Effector memory CD8-positive, alpha-beta T cell (primary cell): ENCODE measurements at regions not wholly inside any gene's neighbourhood (a gene's known extent, or its start where the extent isn't known, plus 50 kb on each side); places are given as distances from the start of the nearest gene placed in this dataset.
"Not testable (repeated sequence)": the region's sequence is repeated elsewhere in the genome, so short reads cannot be mapped to it uniquely, and the experiment has no call there.

Experiments used
- ATAC-seq: fragments of 150-1000 bp; cut with Tn5 transposase; replicated peaks from 2 replicates; pipeline ENCODE4 v1.10.0; 2021; ENCODE audit warnings: mild to moderate bottlenecking, moderate library complexity
- DNase-seq, 3 experiments: peaks; one replicate each; pipeline ENCODE4 v3.0.0; 2021
- H3K27ac Mint-ChIP-seq, 2 donors: one replicate each; pipeline ENCODE4 v1.8.0; 2022; ENCODE audit warnings: mild to moderate bottlenecking in 2 of 2, mixed read lengths in 2 of 2, moderate library complexity in 2 of 2
- H3K27me3 Mint-ChIP-seq, 2 donors: one replicate each; pipeline ENCODE4 v1.8.0; 2022; ENCODE audit warnings: mixed read lengths in 2 of 2
- H3K36me3 Mint-ChIP-seq: one replicate; pipeline ENCODE4 v1.8.0; 2022; ENCODE audit warnings: mild to moderate bottlenecking, moderate library complexity, mixed read lengths; ENCODE audit not compliant: insufficient read depth
- H3K4me1 Mint-ChIP-seq, 2 donors: one replicate each; pipeline ENCODE4 v1.8.0; 2022; ENCODE audit warnings: low read depth in 2 of 2, mixed read lengths in 2 of 2
- H3K4me3 Mint-ChIP-seq, 2 donors: one replicate each; pipeline ENCODE4 v1.8.0; 2022; ENCODE audit warnings: mild to moderate bottlenecking in 2 of 2, mixed read lengths in 2 of 2, moderate library complexity in 2 of 2
- H3K9me3 Mint-ChIP-seq, 2 donors: one replicate each; pipeline ENCODE4 v1.8.0; 2022; ENCODE audit warnings: mixed read lengths in 2 of 2

DNA sequence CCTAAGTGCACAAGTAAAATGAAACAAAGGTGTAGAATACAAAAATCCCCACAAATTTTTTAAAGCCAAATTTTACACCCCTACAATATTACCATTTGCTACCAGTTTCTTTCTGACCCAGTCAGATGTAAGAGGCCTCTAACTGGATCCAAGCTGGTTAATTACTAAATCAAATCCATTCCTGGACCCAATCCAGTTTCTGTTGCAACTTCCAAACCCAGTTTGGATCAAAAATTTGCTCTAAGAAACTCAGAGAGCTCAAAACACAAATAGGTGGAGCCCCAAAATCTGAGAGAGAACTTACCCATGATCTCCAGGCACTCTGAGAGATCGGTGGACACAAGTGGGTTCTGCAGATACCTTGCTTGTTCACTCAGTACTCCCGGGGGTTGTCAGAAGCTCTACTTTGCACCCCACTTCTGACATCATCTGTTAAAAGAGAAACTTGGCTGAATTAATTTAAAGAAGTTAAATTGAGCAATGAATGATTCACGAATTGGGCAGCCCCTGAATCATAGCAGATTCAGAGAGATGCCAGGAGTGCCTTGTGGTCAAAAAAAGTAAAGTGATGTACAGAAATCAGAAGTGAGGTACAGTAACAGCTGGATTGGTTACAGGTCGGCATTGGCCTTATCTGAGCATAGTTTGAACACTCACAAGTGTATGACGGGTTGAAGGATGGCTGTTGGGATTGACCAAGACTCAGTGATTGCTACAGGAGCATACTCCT lies 448.0 kb downstream of the KCNT2 start:
- Mint-ChIP-seq H3K4me3 (no peak overlapping the region), H3K36me3 (no peaks in the 10 kb centered on the region), H3K27ac (no peak overlapping the region), H3K9me3 (no peaks in the 10 kb centered on the region), H3K4me1 (no peaks in the 10 kb centered on the region), H3K27me3 (no peaks in the 10 kb centered on the region)
- ATAC-seq (no peak), DNase-seq (no peak)

DNA sequence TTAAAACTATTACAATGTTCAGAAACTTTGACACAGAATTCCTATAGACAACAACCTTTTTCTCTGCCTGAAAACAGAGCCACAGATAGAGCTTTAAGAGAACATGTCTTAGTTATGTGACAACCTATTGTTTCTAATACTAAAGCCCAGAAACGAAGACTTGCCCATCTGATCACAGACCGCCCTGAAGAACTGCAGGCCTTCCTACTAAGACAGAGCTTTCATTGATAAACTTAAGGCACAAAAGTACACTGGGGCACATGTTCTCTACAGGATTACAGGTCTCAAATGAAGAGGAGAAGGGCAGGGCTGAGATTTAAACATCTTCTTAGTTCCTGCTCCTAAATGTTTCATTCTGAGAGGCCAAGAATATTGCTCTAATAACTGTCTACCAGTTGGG lies 452.7 kb downstream of the KCNT2 start:
- H3K36me3 Mint-ChIP-seq = no peaks in the 10 kb centered on the region
- DNase-seq (no peak), ATAC-seq (no peak)
- no peaks in the 10 kb centered on the region for H3K4me1 Mint-ChIP-seq
- H3K4me3 Mint-ChIP-seq = no peak overlapping the region
- no peaks in the 10 kb centered on the region for H3K27me3 Mint-ChIP-seq
- no peak overlapping the region for H3K27ac Mint-ChIP-seq
- H3K9me3 Mint-ChIP-seq = no peaks in the 10 kb centered on the region

DNA sequence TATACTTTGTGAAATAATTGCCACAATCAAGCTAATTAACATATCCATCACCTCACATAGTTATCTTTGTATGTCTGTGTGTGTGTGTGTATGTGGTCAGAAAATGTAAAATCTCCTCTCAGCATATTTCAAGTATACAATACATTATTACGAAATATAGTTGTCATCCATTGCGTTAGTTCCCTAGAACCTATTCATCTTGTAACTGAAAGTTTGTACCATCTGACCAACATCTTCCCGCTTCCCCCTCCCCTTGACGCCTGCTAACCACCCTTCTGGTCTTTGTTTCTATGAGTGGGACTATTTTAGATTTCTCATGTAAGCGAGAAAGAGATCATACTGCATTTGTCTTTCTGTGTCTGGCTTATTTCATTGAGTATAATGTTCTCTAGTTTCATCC lies 455.3 kb downstream of the KCNT2 start:
- no peaks in the 10 kb centered on the region for H3K9me3 Mint-ChIP-seq
- ATAC-seq (no peak), DNase-seq (no peak)
- no peak overlapping the region for H3K4me3 Mint-ChIP-seq
- H3K27ac Mint-ChIP-seq = no peak overlapping the region
- H3K4me1 Mint-ChIP-seq = no peaks in the 10 kb centered on the region
- H3K36me3 Mint-ChIP-seq = no peaks in the 10 kb centered on the region
- H3K27me3 Mint-ChIP-seq = no peaks in the 10 kb centered on the region

DNA sequence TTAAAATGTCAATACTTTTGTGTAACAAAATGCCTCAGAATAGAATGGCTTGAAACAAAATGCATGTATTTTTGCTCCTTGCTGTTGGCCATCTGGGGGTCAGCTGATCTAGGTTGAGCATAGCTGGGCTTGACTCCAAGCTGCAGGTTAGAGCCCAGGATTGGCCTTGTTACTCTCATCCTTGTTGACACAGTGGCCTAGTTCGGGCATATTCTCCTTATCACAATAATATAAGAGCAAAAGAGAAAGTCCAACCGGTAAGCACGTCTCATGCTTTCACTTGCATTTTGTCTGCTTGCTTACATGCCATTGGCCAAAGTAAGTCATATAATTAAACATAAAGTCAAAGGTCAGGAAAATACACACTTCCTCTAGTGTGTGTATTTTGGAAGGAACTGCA lies 456.2 kb downstream of the KCNT2 start:
- Mint-ChIP-seq H3K27me3 (no peaks in the 10 kb centered on the region), H3K27ac (no peak overlapping the region), H3K4me1 (peaks cover 0 to 2% of the 10 kb centered on the region in 2 donors), H3K4me3 (no peak overlapping the region), H3K36me3 (no peaks in the 10 kb centered on the region), H3K9me3 (no peaks in the 10 kb centered on the region)
- no peak for ATAC-seq
- no peak for DNase-seq

DNA sequence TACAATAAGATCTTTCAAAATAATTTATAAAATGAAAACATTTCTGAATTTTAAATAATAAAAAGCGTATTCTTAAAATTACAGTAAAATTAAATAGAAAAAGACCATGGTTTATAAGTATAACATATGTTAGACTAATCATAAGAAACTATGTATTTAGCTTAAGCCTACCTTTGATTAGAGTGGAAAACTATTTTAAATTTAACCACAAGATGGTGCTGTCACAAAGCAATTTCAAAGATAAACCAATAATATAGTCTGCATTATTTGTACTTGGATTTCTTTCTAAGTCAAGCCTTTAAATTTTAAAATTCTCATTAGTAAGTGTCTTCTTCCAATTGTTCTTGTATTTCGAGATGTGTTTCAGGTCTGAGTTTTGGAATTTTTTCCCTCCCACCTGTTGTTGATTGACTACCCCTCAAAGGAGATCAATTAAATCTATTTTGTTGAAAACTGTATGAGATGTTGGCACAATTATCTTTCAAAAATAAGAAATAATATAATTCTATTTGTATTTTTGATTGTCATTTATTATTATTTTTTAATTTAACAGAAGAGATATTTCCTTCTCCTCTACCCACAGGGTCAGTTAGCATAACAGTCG lies 459.8 kb downstream of the KCNT2 start:
- no peak overlapping the region for H3K4me3 Mint-ChIP-seq
- H3K27ac Mint-ChIP-seq = no peak overlapping the region
- no peaks in the 10 kb centered on the region for H3K9me3 Mint-ChIP-seq
- ATAC-seq (peak; percentile 51), DNase-seq (no peak)
- H3K36me3 Mint-ChIP-seq = no peaks in the 10 kb centered on the region
- H3K4me1 Mint-ChIP-seq = peaks cover 0 to 2% of the 10 kb centered on the region in 2 donors
- no peaks in the 10 kb centered on the region for H3K27me3 Mint-ChIP-seq

DNA sequence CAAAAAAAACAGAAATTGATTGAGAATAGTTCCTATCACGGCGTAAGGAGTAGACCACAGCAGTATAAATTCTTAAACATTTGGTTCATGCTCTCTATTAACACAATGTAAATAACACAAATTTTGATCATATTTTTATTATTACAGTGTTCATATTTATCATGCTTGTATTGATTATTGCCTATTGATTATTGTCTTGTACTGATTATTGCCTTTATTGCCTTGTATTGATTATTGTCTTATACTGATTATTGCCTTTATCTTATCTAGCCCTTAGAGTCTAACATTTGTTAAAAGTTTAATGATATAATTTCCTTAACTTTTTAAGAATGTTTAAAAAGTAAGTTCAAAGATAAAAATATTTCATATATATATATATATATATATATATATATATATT lies 460.7 kb downstream of the KCNT2 start:
- Mint-ChIP-seq H3K4me1 (peaks cover 0 to 2% of the 10 kb centered on the region in 2 donors), H3K36me3 (no peaks in the 10 kb centered on the region), H3K9me3 (no peaks in the 10 kb centered on the region), H3K27ac (no peak overlapping the region), H3K27me3 (no peaks in the 10 kb centered on the region), H3K4me3 (no peak overlapping the region)
- DNase-seq (no peak), ATAC-seq (no peak)

DNA sequence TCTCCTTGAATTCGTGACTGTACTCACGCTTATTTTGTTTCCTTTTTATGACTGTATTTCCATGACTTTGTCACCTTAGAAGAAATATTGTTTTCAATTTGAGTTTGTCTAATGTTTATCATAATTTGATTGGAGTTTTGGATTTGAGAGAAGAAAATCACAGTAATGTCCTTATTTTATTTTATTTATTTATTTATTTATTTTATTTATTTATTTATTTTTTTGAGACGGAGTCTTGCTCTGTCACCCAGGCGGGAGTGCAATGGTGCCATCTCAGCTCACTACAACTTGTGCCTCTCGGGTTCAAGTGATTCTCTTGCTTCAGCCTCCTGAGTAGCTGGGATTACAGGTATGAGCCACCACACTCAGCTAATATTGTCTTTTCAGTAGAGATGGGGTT lies 463.1 kb downstream of the KCNT2 start:
- not testable (repeated sequence) for ATAC-seq, H3K36me3 Mint-ChIP-seq

DNA sequence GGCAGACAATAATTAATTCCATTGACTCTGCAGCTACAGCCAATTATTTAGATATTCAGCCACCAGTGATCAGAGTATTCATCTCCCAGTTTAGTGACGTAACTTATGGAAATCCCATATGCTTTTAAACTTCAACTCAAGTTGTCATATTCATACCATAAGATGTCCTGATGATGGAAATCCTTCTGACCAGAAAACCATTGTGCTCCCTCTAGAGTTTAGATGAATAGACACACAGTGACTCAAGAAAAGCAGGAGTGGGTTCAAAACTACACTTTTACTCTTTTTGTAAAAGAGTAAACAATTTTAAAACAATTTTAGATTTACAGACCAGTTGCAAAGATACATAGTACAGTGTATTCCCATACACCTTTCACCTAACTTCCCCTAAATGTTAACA lies 463.7 kb downstream of the KCNT2 start:
- Mint-ChIP-seq H3K27ac (no peak overlapping the region), H3K9me3 (no peaks in the 10 kb centered on the region), H3K4me3 (no peak overlapping the region), H3K36me3 (no peaks in the 10 kb centered on the region), H3K27me3 (no peaks in the 10 kb centered on the region), H3K4me1 (peaks cover 0 to 2% of the 10 kb centered on the region in 2 donors)
- DNase-seq (no peak), ATAC-seq (no peak)

More for the DNA sequence above, 463.1 kb downstream of the KCNT2 start:
- not testable (repeated sequence) for H3K27ac Mint-ChIP-seq, DNase-seq, H3K27me3 Mint-ChIP-seq, H3K9me3 Mint-ChIP-seq, H3K4me3 Mint-ChIP-seq, H3K4me1 Mint-ChIP-seq

DNA sequence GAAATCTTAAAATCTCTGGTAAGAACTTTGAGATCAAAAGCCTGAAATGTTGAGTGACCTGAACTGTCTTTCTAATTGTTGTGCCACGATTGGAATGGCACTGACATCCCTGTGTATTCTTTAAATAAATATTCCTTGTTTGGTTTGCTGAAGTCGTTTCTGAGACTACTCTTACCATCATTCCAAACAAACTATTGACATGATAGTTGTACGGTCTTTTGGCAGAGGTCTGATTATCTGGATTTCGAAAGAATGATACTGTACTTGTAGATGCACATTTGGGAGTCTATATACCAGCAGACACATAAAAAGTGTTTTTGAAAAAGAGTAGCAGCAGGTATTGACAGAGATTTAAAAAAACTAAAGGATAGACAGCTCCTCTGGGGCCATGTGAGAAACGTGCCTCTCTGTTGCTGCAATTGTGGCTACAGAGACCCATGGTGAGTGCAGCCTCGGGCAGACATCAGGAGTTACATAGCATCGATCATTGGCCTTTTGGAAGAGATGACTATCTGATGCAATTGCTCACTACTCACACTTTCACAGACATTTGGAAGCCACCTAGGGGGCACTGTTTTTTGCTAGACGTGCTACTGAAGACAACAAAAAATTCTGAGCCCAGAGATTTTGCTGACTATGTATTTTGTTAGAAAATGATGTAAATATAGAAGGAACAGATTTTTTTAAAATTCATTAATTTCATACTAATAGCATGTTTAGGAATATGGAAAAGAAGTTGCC lies 464.5 kb downstream of the KCNT2 start:
- H3K36me3 Mint-ChIP-seq = no peaks in the 10 kb centered on the region
- no peak overlapping the region for H3K27ac Mint-ChIP-seq

DNA sequence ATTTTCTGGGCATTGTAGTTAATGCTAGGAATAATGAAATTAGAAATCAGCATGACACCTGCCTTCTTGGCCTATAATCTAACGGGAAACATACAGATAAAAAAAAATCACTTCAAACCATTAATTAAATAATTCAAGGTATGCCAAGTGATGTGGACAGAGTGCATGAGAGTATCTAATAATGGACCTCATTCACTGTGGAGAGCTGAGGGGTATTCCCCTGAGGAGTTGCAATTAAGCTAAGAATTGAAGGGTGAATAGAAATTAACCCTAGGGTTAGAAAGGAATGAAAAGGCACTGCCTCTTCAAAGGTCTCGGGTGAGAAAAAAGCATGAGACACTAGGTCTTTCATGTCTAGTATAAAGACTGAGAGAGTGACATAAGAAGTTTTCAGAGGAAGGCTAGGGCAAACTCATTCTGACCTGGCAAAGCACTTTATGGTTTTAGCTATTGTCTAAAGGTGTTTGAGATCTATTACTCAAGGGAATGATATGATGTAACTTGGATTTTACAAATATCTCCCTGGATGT lies 466.1 kb downstream of the KCNT2 start:
- H3K36me3 Mint-ChIP-seq = no peaks in the 10 kb centered on the region
- DNase-seq (no peak), ATAC-seq (no peak)
- no peak overlapping the region for H3K4me3 Mint-ChIP-seq
- no peak overlapping the region for H3K27ac Mint-ChIP-seq
- no peaks in the 10 kb centered on the region for H3K27me3 Mint-ChIP-seq
- peaks cover 0 to under 1% of the 10 kb centered on the region in 2 donors for H3K4me1 Mint-ChIP-seq
- no peaks in the 10 kb centered on the region for H3K9me3 Mint-ChIP-seq

More for the DNA sequence above, 464.5 kb downstream of the KCNT2 start:
- Mint-ChIP-seq H3K9me3 (no peaks in the 10 kb centered on the region), H3K4me1 (peaks cover 0 to 2% of the 10 kb centered on the region in 2 donors), H3K4me3 (no peak overlapping the region), H3K27me3 (no peaks in the 10 kb centered on the region)
- ATAC-seq = no peak
- DNase-seq = no peak

DNA sequence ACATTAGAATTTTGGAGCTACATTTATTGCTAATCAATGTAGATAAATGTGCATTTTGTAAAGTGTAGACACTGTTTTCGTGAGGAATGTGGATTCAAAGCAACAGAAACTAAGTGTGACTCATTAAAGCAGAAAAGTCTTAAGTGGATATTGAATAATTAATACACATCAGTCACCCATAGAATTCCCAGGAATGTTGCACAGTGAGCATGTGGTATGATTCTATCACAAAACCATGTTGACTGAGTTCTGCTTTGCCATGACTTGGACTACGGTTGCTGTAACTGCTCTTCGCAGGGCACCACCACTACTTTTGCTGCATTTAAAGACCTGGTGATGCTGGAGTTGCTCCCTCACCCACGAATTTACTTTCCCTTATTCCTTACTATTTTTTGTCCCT lies 471.8 kb downstream of the KCNT2 start:
- Mint-ChIP-seq H3K27ac (no peak overlapping the region), H3K36me3 (no peaks in the 10 kb centered on the region), H3K27me3 (no peaks in the 10 kb centered on the region), H3K4me1 (no peaks in the 10 kb centered on the region), H3K4me3 (no peak overlapping the region), H3K9me3 (no peaks in the 10 kb centered on the region)
- ATAC-seq (no peak), DNase-seq (no peak)

DNA sequence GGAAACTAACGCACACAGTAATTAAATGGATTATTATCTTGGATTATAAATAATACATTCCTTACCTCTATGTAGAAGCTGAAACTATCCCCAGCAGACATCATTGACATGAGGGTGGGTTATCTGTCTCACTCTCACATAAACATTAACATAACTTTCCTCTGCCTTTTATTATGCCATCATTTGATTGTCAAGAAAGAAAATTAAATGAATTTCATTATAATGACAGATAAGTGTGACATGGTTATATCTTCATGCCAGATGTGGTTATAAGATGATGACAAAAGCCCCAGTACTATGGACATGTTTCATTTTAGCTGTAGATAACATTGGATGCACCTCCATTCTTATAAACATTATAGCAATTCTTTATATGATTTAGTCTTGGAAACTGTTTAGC lies 476.5 kb downstream of the KCNT2 start:
- ATAC-seq (no peak), DNase-seq (no peak)
- Mint-ChIP-seq H3K27ac (no peak overlapping the region), H3K4me1 (no peaks in the 10 kb centered on the region), H3K9me3 (no peaks in the 10 kb centered on the region), H3K4me3 (no peak overlapping the region), H3K27me3 (no peaks in the 10 kb centered on the region), H3K36me3 (no peaks in the 10 kb centered on the region)

DNA sequence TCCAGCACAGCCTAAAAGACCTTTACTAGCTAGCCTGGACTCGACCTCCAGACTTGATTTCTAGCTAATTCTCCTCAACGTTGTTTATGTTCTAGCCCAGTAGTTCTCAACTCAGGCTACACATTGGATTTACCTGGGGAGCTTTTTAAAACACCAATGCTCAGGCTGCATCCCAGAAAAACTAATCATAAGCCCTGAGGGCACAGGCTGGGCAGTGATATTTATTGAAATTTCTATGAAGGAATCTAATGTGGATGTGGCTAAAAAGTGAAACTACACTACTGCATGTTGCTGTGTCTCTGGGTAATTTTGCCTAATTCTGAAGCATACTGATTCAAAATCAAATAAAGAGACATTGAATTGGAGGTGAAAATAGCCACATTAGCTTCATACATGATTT lies 479.4 kb downstream of the KCNT2 start:
- DNase-seq (no peak), ATAC-seq (no peak)
- Mint-ChIP-seq H3K4me1 (no peaks in the 10 kb centered on the region), H3K9me3 (no peaks in the 10 kb centered on the region), H3K27me3 (no peaks in the 10 kb centered on the region), H3K27ac (no peak overlapping the region), H3K36me3 (no peaks in the 10 kb centered on the region), H3K4me3 (no peak overlapping the region)

DNA sequence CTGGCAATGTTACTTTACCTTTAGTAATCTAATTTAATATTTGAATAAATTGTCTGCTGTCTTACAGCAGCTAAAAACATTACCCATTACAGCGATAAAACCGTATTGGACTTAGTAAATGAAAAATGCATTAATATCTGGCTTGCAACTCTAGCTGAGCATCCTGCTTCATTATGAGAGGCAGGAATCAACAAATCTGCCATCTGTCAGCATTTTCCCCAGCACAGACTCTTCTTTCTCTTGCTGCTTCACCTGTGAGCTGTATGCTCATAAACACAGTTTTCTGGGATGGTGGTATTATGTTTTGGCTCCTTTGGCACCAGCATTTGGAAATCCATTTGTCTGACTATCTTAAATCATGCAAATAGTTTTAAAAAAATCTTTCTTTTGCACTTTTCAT lies 487.1 kb downstream of the KCNT2 start:
- H3K27ac Mint-ChIP-seq = no peak overlapping the region
- H3K4me1 Mint-ChIP-seq = no peaks in the 10 kb centered on the region

More for the DNA sequence above, 487.1 kb downstream of the KCNT2 start:
- DNase-seq = no peak
- Mint-ChIP-seq H3K9me3 (peaks cover 0 to 3% of the 10 kb centered on the region in 2 donors), H3K36me3 (no peaks in the 10 kb centered on the region), H3K27me3 (no peaks in the 10 kb centered on the region), H3K4me3 (no peak overlapping the region)
- no peak for ATAC-seq
